Neural progenitor cell (in vitro differentiated cells): ENCODE measurements at regions not wholly inside any gene's neighbourhood (a gene's known extent, or its start where the extent isn't known, plus 50 kb on each side); places are given as distances from the start of the nearest gene placed in this dataset.
"Not testable (repeated sequence)": the region's sequence is repeated elsewhere in the genome, so short reads cannot be mapped to it uniquely, and the experiment has no call there.

Experiments used
- EZH2 ChIP-seq: fragments of 200-600 bp; sonication (generic); IDR thresholded peaks from 2 replicates; pipeline ENCODE4 v1.6.1; 2017; ENCODE audit warnings: antibody characterized with exemption, mild to moderate bottlenecking, moderate library complexity
- EZH2phosphoT487 ChIP-seq: fragments of 200-600 bp; sonication (generic); IDR thresholded peaks from 2 replicates; pipeline ENCODE4 v1.6.1; 2017; ENCODE audit warnings: antibody characterized with exemption
- TF ChIP-seq, protein P1 (sequence below): fragments of 200-600 bp; sonication (generic); IDR thresholded peaks from 2 replicates; pipeline ENCODE4 v1.5.1; 2017; ENCODE audit warnings: antibody characterized with exemption, mild to moderate bottlenecking

- TF ChIP-seq, protein P1, sequence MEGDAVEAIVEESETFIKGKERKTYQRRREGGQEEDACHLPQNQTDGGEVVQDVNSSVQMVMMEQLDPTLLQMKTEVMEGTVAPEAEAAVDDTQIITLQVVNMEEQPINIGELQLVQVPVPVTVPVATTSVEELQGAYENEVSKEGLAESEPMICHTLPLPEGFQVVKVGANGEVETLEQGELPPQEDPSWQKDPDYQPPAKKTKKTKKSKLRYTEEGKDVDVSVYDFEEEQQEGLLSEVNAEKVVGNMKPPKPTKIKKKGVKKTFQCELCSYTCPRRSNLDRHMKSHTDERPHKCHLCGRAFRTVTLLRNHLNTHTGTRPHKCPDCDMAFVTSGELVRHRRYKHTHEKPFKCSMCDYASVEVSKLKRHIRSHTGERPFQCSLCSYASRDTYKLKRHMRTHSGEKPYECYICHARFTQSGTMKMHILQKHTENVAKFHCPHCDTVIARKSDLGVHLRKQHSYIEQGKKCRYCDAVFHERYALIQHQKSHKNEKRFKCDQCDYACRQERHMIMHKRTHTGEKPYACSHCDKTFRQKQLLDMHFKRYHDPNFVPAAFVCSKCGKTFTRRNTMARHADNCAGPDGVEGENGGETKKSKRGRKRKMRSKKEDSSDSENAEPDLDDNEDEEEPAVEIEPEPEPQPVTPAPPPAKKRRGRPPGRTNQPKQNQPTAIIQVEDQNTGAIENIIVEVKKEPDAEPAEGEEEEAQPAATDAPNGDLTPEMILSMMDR = not testable (repeated sequence)
- TF ChIP-seq EZH2phosphoT487, EZH2: not testable (repeated sequence)
Observed at GRCh38 chr2:187910922-187911321, 356.7 kb upstream of the TFPI start.
